MM.1S (cell line): ENCODE measurements at regions not wholly inside any gene's neighbourhood (a gene's known extent, or its start where the extent isn't known, plus 50 kb on each side); places are given as distances from the start of the nearest gene placed in this dataset.
"Not testable (repeated sequence)": the region's sequence is repeated elsewhere in the genome, so short reads cannot be mapped to it uniquely, and the experiment has no call there.

Source experiments
- DNase-seq: peaks from one replicate; pipeline ENCODE4 v3.0.0-alpha.2; 2015
- H2AFZ ChIP-seq: fragments of 300-600 bp; sonication (generic); 2 replicates; pipeline ENCODE4 v1.6.0; 2016; ENCODE audit warnings: antibody characterized with exemption, low read length
- H3F3A ChIP-seq: fragments of 300-600 bp; sonication (generic); 2 replicates; pipeline ENCODE4 v1.6.1; 2016; ENCODE audit warnings: mild to moderate bottlenecking, antibody characterized with exemption, low read length, moderate library complexity, mixed read lengths; ENCODE audit not compliant: insufficient read depth
- H3K27ac ChIP-seq: fragments of 300-600 bp; sonication (generic); 2 replicates; pipeline ENCODE4 v1.5.1; 2016; ENCODE audit warnings: mild to moderate bottlenecking, low read length
- H3K27me3 ChIP-seq: fragments of 300-600 bp; sonication (generic); replicated peaks from 2 replicates; pipeline ENCODE4 v1.6.0; 2016; ENCODE audit warnings: low read length; ENCODE audit not compliant: insufficient read depth
- H3K36me3 ChIP-seq: fragments of 300-600 bp; sonication (generic); replicated peaks from 2 replicates; pipeline ENCODE4 v1.6.1; 2016; ENCODE audit warnings: mild to moderate bottlenecking, low read length, mixed read lengths; ENCODE audit not compliant: insufficient read depth
- H3K4me1 ChIP-seq: fragments of 300-600 bp; sonication (generic); 2 replicates; pipeline ENCODE4 v1.6.1; 2016; ENCODE audit warnings: low read length, mixed read lengths
- H3K4me2 ChIP-seq: fragments of 300-600 bp; sonication (generic); 2 replicates; pipeline ENCODE4 v1.6.0; 2016; ENCODE audit warnings: low read depth, low read length
- H3K4me3 ChIP-seq: fragments of 300-600 bp; sonication (generic); 2 replicates; pipeline ENCODE4 v1.5.1; 2016; ENCODE audit warnings: low read length, mixed read lengths
- H3K79me2 ChIP-seq: fragments of 300-600 bp; sonication (generic); 2 replicates; pipeline ENCODE4 v1.6.1; 2016; ENCODE audit warnings: mixed run types, low read length, mixed read lengths
- H3K9ac ChIP-seq: fragments of 300-600 bp; sonication (generic); 2 replicates; pipeline ENCODE4 v1.6.1; 2016; ENCODE audit warnings: low read length, mixed read lengths
- H3K9me2 ChIP-seq: fragments of 300-600 bp; sonication (generic); replicated peaks from 2 replicates; pipeline ENCODE4 v1.6.1; 2016; ENCODE audit warnings: mild to moderate bottlenecking, low read length, mixed read lengths; ENCODE audit not compliant: insufficient read depth
- H3K9me3 ChIP-seq: fragments of 300-600 bp; sonication (generic); replicated peaks from 2 replicates; pipeline ENCODE4 v1.6.1; 2016; ENCODE audit warnings: mild to moderate bottlenecking, low read length, mixed read lengths; ENCODE audit not compliant: insufficient read depth
- H4K20me1 ChIP-seq: fragments of 300-600 bp; sonication (generic); 2 replicates; pipeline ENCODE4 v1.6.1; 2016; ENCODE audit warnings: mild to moderate bottlenecking, low read length, moderate library complexity, mixed read lengths; ENCODE audit not compliant: insufficient read depth
- EZH2 ChIP-seq: fragments of 300-600 bp; sonication (generic); optimal IDR thresholded peaks from 2 replicates; pipeline ENCODE3; 2017; ENCODE audit warnings: low read depth, mild to moderate bottlenecking, antibody characterized with exemption, low read length, mixed read lengths
- EZH2phosphoT487 ChIP-seq: fragments of 300-600 bp; sonication (generic); IDR thresholded peaks from 2 replicates; pipeline ENCODE4 v1.6.1; 2018; ENCODE audit warnings: antibody characterized with exemption, low read length
- TF ChIP-seq, protein P1 (sequence below): fragments of 300-600 bp; sonication (generic); IDR thresholded peaks from 2 replicates; pipeline ENCODE4 v1.5.1; 2016; ENCODE audit warnings: antibody characterized with exemption, low read length, mixed read lengths

DNA sequence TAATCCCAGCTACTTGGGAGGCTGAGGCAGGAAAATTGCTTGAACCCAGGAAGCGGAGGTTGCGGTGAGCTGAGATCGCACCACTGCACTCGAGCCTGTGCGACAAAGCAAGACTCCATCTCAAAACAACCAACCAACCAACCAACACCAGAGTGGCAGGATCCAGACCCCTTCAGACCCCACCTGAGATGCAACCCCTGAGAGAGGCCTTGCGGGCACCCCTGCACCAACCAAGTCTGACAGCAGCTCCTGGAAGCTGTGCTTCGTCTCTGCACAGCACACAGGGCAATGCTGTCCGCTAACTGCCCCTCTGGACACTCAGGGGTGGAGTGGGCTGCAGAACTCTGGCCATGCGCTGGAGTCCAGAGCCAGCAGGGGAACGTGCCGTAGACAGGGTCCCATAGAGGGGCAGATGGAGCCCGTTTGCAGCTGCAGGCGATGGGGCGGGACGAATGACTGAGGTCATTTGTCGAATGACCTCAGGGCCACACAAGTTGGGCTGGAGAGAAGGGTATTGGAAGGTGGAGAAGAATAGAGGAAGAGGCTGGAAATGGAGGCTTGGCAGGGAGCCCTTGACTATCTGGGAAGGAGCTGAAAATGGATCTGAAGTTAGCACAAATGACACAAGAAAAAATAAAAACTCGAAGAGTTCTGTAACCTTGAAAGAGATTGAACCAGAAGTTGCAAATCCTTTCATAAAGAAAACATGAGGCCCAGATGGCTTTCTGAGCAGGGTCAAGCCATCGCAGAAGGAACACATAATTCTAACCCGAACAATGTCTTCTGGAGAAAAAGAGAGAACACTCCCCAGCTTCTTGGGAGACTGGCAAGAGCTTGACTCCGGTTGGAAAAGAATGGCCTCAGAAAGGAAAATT lies 199.7 kb downstream of the CTTN start:
- Histone ChIP-seq H3K4me3 (no peak overlapping the region), H3K27ac (no peak overlapping the region), H4K20me1 (no peaks in the 10 kb centered on the region), H2AFZ (no peak overlapping the region), H3K79me2 (no peaks in the 10 kb centered on the region), H3K36me3 (no peaks in the 10 kb centered on the region), H3K9me2 (no peaks in the 10 kb centered on the region), H3K9ac (no peak overlapping the region), H3K27me3 (peaks cover 88% of the 10 kb centered on the region), H3F3A (no peaks in the 10 kb centered on the region), H3K4me1 (no peaks in the 10 kb centered on the region), H3K4me2 (no peak overlapping the region), H3K9me3 (no peaks in the 10 kb centered on the region)
- TF ChIP-seq, protein P1, sequence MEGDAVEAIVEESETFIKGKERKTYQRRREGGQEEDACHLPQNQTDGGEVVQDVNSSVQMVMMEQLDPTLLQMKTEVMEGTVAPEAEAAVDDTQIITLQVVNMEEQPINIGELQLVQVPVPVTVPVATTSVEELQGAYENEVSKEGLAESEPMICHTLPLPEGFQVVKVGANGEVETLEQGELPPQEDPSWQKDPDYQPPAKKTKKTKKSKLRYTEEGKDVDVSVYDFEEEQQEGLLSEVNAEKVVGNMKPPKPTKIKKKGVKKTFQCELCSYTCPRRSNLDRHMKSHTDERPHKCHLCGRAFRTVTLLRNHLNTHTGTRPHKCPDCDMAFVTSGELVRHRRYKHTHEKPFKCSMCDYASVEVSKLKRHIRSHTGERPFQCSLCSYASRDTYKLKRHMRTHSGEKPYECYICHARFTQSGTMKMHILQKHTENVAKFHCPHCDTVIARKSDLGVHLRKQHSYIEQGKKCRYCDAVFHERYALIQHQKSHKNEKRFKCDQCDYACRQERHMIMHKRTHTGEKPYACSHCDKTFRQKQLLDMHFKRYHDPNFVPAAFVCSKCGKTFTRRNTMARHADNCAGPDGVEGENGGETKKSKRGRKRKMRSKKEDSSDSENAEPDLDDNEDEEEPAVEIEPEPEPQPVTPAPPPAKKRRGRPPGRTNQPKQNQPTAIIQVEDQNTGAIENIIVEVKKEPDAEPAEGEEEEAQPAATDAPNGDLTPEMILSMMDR: no peak
- no peak for TF ChIP-seq EZH2phosphoT487
- no peak for TF ChIP-seq EZH2
- DNase-seq: no peak

DNA sequence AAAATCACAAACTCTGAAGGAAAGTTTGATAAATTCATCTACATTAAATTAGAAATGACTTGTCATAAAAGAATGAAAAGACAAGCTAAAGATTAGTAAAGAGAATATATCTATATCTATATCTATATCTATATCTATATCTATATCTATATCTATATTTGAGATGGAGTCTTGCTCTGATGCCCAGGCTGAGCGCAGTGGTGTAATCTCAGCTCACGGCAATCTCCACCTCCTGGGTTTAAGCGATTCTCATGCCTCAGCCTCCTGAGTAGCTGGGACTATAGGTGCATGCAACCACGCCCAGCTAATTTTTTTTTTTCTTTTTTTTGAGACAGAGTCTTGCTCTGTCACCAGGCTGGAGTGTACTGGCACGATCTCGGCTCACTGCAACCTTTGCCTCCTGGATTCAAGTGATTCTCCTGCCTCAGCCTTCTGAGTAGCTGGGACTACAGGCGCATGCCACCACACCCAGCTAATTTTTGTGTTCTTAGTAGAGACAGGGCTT lies 202.6 kb downstream of the CTTN start:
- not testable (repeated sequence) for H3K36me3 ChIP-seq, H3K9me2 ChIP-seq, H3K4me2 ChIP-seq, H3K9ac ChIP-seq, H3K27ac ChIP-seq, H2AFZ ChIP-seq, H3K79me2 ChIP-seq, DNase-seq, H3K4me1 ChIP-seq, H3F3A ChIP-seq, H4K20me1 ChIP-seq, H3K4me3 ChIP-seq, H3K9me3 ChIP-seq
- H3K27me3 ChIP-seq: peaks cover 87% of the 10 kb centered on the region

DNA sequence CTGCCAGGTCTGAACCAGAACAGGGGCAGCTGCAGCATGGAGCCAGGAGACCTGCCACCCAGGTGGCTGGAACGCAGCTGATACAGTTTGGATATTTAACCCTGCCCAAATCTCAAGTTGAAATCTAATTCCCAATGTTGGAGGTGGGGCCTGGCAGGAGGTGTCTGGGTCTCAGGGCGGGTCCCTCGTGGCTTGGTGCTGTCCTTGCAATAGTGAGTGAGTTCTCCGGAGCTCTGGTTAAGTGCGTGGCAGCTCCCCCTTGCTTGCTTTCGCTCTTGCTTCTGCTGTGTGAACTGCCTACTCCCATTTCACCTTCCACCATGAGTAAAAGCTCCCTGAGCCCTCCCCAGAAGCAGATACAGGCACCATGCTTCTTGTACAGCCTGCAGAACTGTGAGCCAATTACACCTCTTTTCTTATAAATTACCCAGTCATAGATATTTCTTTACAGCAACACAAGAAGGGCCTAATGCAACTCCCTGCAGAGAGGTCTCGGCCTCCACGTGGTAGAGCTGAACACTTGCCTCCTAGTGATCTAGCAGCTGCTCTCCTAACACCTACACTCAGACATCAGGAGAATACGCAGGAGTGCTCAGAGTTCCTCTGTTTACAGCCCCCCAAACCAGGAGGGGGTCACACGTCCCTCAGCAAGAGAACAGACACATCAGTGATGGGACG lies 203.7 kb downstream of the CTTN start:
- no peak for DNase-seq
- H3K27me3 ChIP-seq: peaks cover 87% of the 10 kb centered on the region
- H3K36me3 ChIP-seq: no peaks in the 10 kb centered on the region

More for the DNA sequence above, 203.7 kb downstream of the CTTN start:
- Histone ChIP-seq H3K4me3 (no peak overlapping the region), H3K4me1 (no peaks in the 10 kb centered on the region), H4K20me1 (no peaks in the 10 kb centered on the region), H3K4me2 (no peak overlapping the region), H3F3A (no peaks in the 10 kb centered on the region), H3K79me2 (no peaks in the 10 kb centered on the region), H2AFZ (no peak overlapping the region), H3K9me2 (no peaks in the 10 kb centered on the region), H3K9me3 (no peaks in the 10 kb centered on the region), H3K9ac (no peak overlapping the region), H3K27ac (no peak overlapping the region)
- TF ChIP-seq, protein P1: no peak
- no peak for TF ChIP-seq EZH2
- no peak for TF ChIP-seq EZH2phosphoT487
